Activated effector memory CD4-positive, alpha-beta T cell treated with anti-CD3 and anti-CD28 coated beads, Interleukin-2, amount 50 U/mL, for 16 hours (primary cell): ENCODE measurements at regions not wholly inside any gene's neighbourhood (a gene's known extent, or its start where the extent isn't known, plus 50 kb on each side); places are given as distances from the start of the nearest gene placed in this dataset.

ENCODE experiments used
- DNase-seq: peaks from one replicate; pipeline ENCODE4 v3.0.0-alpha.2; 2020

GRCh38 chr3:82938821-82939328 is 1177.4 kb upstream of the GBE1 start:
- DNase-seq: peak; percentile 61

- no peak for DNase-seq
Measured at GRCh38 chr3:82927309-82928253, 1166.1 kb upstream of the GBE1 start.

GRCh38 chr3:82891028-82891427 is 1129.6 kb upstream of the GBE1 start:
- DNase-seq: no peak

GRCh38 chr3:82883072-82883471 is 1121.6 kb upstream of the GBE1 start:
- no peak for DNase-seq

GRCh38 chr3:82875401-82875800 is 1114.0 kb upstream of the GBE1 start:
- DNase-seq: no peak

GRCh38 chr3:82839871-82840270 is 1078.4 kb upstream of the GBE1 start:
- DNase-seq: no peak

- no peak for DNase-seq
Measured at GRCh38 chr3:82834098-82834497, 1072.7 kb upstream of the GBE1 start.

GRCh38 chr3:82824491-82824890 is 1063.0 kb upstream of the GBE1 start:
- no peak for DNase-seq

- DNase-seq: no peak
Measured at GRCh38 chr3:82816086-82816485, 1054.6 kb upstream of the GBE1 start.

GRCh38 chr3:82815417-82816058 is 1054.1 kb upstream of the GBE1 start:
- no peak for DNase-seq

- no peak for DNase-seq
Measured at GRCh38 chr3:82814660-82815059, 1053.2 kb upstream of the GBE1 start.

GRCh38 chr3:82807781-82808180 is 1046.3 kb upstream of the GBE1 start:
- no peak for DNase-seq

- no peak for DNase-seq
Measured at GRCh38 chr3:82802501-82802900, 1041.1 kb upstream of the GBE1 start.

GRCh38 chr3:82800248-82800647 is 1038.8 kb upstream of the GBE1 start:
- no peak for DNase-seq

GRCh38 chr3:82796765-82797164 is 1035.3 kb upstream of the GBE1 start:
- DNase-seq: no peak

- DNase-seq: no peak
Measured at GRCh38 chr3:82791241-82791640, 1029.8 kb upstream of the GBE1 start.

GRCh38 chr3:82790307-82791097 is 1029.1 kb upstream of the GBE1 start:
- no peak for DNase-seq

GRCh38 chr3:82783194-82783593 is 1021.7 kb upstream of the GBE1 start:
- no peak for DNase-seq

- DNase-seq: no peak
Measured at GRCh38 chr3:82773207-82773606, 1011.8 kb upstream of the GBE1 start.

GRCh38 chr3:82764521-82764920 is 1003.1 kb upstream of the GBE1 start:
- DNase-seq: no peak

- no peak for DNase-seq
Measured at GRCh38 chr3:82761858-82762257, 1000.4 kb upstream of the GBE1 start.

- no peak for DNase-seq
Measured at GRCh38 chr3:82745544-82745943, 984.1 kb upstream of the GBE1 start.

- no peak for DNase-seq
Measured at GRCh38 chr3:82743196-82743595, 981.8 kb upstream of the GBE1 start.
